ENCODE measurements at regions not wholly inside any gene's neighbourhood (a gene's known extent, or its start where the extent isn't known, plus 50 kb on each side); places are given as distances from the start of the nearest gene placed in this dataset.

- TF ChIP-seq, protein P1, sequence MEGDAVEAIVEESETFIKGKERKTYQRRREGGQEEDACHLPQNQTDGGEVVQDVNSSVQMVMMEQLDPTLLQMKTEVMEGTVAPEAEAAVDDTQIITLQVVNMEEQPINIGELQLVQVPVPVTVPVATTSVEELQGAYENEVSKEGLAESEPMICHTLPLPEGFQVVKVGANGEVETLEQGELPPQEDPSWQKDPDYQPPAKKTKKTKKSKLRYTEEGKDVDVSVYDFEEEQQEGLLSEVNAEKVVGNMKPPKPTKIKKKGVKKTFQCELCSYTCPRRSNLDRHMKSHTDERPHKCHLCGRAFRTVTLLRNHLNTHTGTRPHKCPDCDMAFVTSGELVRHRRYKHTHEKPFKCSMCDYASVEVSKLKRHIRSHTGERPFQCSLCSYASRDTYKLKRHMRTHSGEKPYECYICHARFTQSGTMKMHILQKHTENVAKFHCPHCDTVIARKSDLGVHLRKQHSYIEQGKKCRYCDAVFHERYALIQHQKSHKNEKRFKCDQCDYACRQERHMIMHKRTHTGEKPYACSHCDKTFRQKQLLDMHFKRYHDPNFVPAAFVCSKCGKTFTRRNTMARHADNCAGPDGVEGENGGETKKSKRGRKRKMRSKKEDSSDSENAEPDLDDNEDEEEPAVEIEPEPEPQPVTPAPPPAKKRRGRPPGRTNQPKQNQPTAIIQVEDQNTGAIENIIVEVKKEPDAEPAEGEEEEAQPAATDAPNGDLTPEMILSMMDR (IDR thresholded peaks at IDR 0.05), result no peak
- no peak for TF ChIP-seq POLR2AphosphoS5 (IDR thresholded peaks at IDR 0.05; ENCODE audit: low read depth, low read length)
- TF ChIP-seq, protein P2, sequence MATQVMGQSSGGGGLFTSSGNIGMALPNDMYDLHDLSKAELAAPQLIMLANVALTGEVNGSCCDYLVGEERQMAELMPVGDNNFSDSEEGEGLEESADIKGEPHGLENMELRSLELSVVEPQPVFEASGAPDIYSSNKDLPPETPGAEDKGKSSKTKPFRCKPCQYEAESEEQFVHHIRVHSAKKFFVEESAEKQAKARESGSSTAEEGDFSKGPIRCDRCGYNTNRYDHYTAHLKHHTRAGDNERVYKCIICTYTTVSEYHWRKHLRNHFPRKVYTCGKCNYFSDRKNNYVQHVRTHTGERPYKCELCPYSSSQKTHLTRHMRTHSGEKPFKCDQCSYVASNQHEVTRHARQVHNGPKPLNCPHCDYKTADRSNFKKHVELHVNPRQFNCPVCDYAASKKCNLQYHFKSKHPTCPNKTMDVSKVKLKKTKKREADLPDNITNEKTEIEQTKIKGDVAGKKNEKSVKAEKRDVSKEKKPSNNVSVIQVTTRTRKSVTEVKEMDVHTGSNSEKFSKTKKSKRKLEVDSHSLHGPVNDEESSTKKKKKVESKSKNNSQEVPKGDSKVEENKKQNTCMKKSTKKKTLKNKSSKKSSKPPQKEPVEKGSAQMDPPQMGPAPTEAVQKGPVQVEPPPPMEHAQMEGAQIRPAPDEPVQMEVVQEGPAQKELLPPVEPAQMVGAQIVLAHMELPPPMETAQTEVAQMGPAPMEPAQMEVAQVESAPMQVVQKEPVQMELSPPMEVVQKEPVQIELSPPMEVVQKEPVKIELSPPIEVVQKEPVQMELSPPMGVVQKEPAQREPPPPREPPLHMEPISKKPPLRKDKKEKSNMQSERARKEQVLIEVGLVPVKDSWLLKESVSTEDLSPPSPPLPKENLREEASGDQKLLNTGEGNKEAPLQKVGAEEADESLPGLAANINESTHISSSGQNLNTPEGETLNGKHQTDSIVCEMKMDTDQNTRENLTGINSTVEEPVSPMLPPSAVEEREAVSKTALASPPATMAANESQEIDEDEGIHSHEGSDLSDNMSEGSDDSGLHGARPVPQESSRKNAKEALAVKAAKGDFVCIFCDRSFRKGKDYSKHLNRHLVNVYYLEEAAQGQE (IDR thresholded peaks at IDR 0.05; ENCODE audit: insufficient read depth in 1 of 2, low read depth in 2 of 2, low read length in 1 of 2), result no peak
- TF ChIP-seq TCF7L2 (IDR thresholded peaks at IDR 0.05; ENCODE audit: low read depth, low read length), result no peak
Observed at GRCh38 chr13:78772933-78773332, 114.0 kb upstream of the OBI1 start.

All from Panc1 (cell line).